Naive thymus-derived CD4-positive, alpha-beta T cell (primary cell): ENCODE measurements at regions not wholly inside any gene's neighbourhood (a gene's known extent, or its start where the extent isn't known, plus 50 kb on each side); places are given as distances from the start of the nearest gene placed in this dataset.
"Not testable (repeated sequence)": the region's sequence is repeated elsewhere in the genome, so short reads cannot be mapped to it uniquely, and the experiment has no call there.

Experiments used
- ATAC-seq: fragments of 150-1000 bp; cut with Tn5 transposase; 2 replicates; pipeline ENCODE4 v1.10.0; 2021; ENCODE audit warnings: mild to moderate bottlenecking, moderate library complexity
- CTCF ChIA-PET: fragments of 350-600 bp; sonication (Branson Sonifier 250); formaldehyde crosslinking; loops from one replicate; lab custom pipeline; 2021; ENCODE audit warnings: antibody characterized with exemption; lab: Charles Lee
- POLR2A ChIA-PET: fragments of 350-600 bp; sonication (Branson Sonifier 250); formaldehyde crosslinking; loops from one replicate; lab custom pipeline; 2021; ENCODE audit warnings: antibody characterized with exemption, inconsistent platforms; lab: Charles Lee
- DNase-seq, 9 donors: peaks; one replicate each; pipeline versions ENCODE4 v3.0.0 to v3.0.0-alpha.2; 2020 to 2022; ENCODE audit warnings: mixed read lengths in 1 of 9
- H3K27ac ChIP-seq: one replicate; pipeline ENCODE4 v1.7.0; 2013; ENCODE audit warnings: mild to moderate bottlenecking, low read depth, low read length, moderate library complexity
- H3K27me3 ChIP-seq, 2 donors: one replicate each; pipeline ENCODE4 v1.7.0; 2013; ENCODE audit warnings: low read length in 2 of 2, mild to moderate bottlenecking in 2 of 2, moderate library complexity in 2 of 2; ENCODE audit not compliant: control insufficient read depth in 2 of 2, insufficient read depth in 2 of 2
- H3K36me3 ChIP-seq, 3 experiments: 1 replicate in 2 of 3; 2 replicates in 1 of 3; pipeline ENCODE4 v1.7.0; 2013; ENCODE audit warnings: low read length in 3 of 3, mild to moderate bottlenecking in 3 of 3, moderate library complexity in 1 of 3; ENCODE audit not compliant: insufficient read depth in 3 of 3, control insufficient read depth in 2 of 3
- H3K4me1 ChIP-seq, 2 donors: one replicate each; pipeline ENCODE4 v1.7.0; 2013; ENCODE audit warnings: low read length in 2 of 2, mild to moderate bottlenecking in 2 of 2, moderate library complexity in 1 of 2; ENCODE audit not compliant: control insufficient read depth in 2 of 2, insufficient read depth in 2 of 2
- H3K4me3 ChIP-seq: 2 replicates; pipeline ENCODE4 v1.7.0; 2013; ENCODE audit warnings: mild to moderate bottlenecking, low read length
- H3K9me3 ChIP-seq, 3 experiments: 1 replicate in 2 of 3; 2 replicates in 1 of 3; pipeline ENCODE4 v1.7.0; 2013; ENCODE audit warnings: low read length in 3 of 3; ENCODE audit not compliant: control insufficient read depth in 2 of 3
- H3K27ac Mint-ChIP-seq, 9 donors: one replicate each; pipeline ENCODE4 v1.8.0; 2020 to 2022; ENCODE audit warnings: mixed read lengths in 9 of 9, mild to moderate bottlenecking in 8 of 9, moderate library complexity in 5 of 9, inconsistent platforms in 2 of 9
- H3K27me3 Mint-ChIP-seq, 5 donors: one replicate each; pipeline ENCODE4 v1.8.0; 2021 to 2022; ENCODE audit warnings: mixed read lengths in 5 of 5, mild to moderate bottlenecking in 1 of 5
- H3K36me3 Mint-ChIP-seq, 5 donors: one replicate each; pipeline ENCODE4 v1.8.0; 2020 to 2022; ENCODE audit warnings: mixed read lengths in 5 of 5, mild to moderate bottlenecking in 3 of 5, inconsistent platforms in 1 of 5
- H3K4me1 Mint-ChIP-seq, 7 donors: one replicate each; pipeline ENCODE4 v1.8.0; 2020 to 2022; ENCODE audit warnings: mixed read lengths in 7 of 7, mild to moderate bottlenecking in 3 of 7, inconsistent platforms in 1 of 7
- H3K4me3 Mint-ChIP-seq, 10 donors: one replicate each; pipeline ENCODE4 v1.8.0; 2020 to 2022; ENCODE audit warnings: mild to moderate bottlenecking in 10 of 10, mixed read lengths in 10 of 10, moderate library complexity in 6 of 10, inconsistent platforms in 2 of 10
- H3K9me3 Mint-ChIP-seq, 11 donors: one replicate each; pipeline ENCODE4 v1.8.0; 2020 to 2022; ENCODE audit warnings: mixed read lengths in 11 of 11, mild to moderate bottlenecking in 4 of 11, inconsistent platforms in 1 of 11, moderate library complexity in 1 of 11
- intact Hi-C, 2 donors: fragments of 100-400 bp; cut with micrococcal nuclease; formaldehyde crosslinking; loops; one replicate each; pipeline ENCODE4 v1.15.1; 2023

GRCh38 chr3:144499001-144499930, 527.6 kb downstream of the DIPK2A start:
- Mint-ChIP-seq H3K4me1 (no peaks in the 10 kb centered on the region), H3K4me3 (no peak overlapping the region), H3K9me3 (peaks cover 0 to 5% (median 0%) of the 10 kb centered on the region in 11 donors), H3K27ac (no peak overlapping the region), H3K36me3 (no peaks in the 10 kb centered on the region), H3K27me3 (no peaks in the 10 kb centered on the region)
- Histone ChIP-seq H3K4me3 (no peak overlapping the region), H3K9me3 (no peaks in the 10 kb centered on the region), H3K27ac (no peak overlapping the region), H3K4me1 (no peaks in the 10 kb centered on the region), H3K27me3 (no peaks in the 10 kb centered on the region), H3K36me3 (no peaks in the 10 kb centered on the region)
- ATAC-seq (no peak), DNase-seq (no peak)
- intact Hi-C loops, result no loop called here
- ChIA-PET POLR2A (no interaction called here), CTCF (no interaction called here)

GRCh38 chr3:144501467-144501866, 529.8 kb downstream of the DIPK2A start:
- DNase-seq, result no peak
- H3K27me3 Mint-ChIP-seq, result no peaks in the 10 kb centered on the region

GRCh38 chr3:144502402-144502801, 530.8 kb downstream of the DIPK2A start:
- intact Hi-C loops, result no loop called here
- H3K27ac Mint-ChIP-seq, result no peak overlapping the region
- H3K9me3 Mint-ChIP-seq, result no peaks in the 10 kb centered on the region
- no peak for ATAC-seq
- POLR2A ChIA-PET, result no interaction called here
- Histone ChIP-seq H3K27ac (no peak overlapping the region), H3K36me3 (no peaks in the 10 kb centered on the region), H3K9me3 (no peaks in the 10 kb centered on the region), H3K4me1 (no peaks in the 10 kb centered on the region), H3K27me3 (no peaks in the 10 kb centered on the region), H3K4me3 (no peak overlapping the region)
- no peaks in the 10 kb centered on the region for H3K27me3 Mint-ChIP-seq
- no peaks in the 10 kb centered on the region for H3K36me3 Mint-ChIP-seq
- H3K4me3 Mint-ChIP-seq, result no peak overlapping the region
- CTCF ChIA-PET, result no interaction called here
- H3K4me1 Mint-ChIP-seq, result no peaks in the 10 kb centered on the region
- DNase-seq, result no peak

More at GRCh38 chr3:144501467-144501866, 529.8 kb downstream of the DIPK2A start:
- POLR2A ChIA-PET, result no interaction called here
- no peaks in the 10 kb centered on the region for H3K36me3 ChIP-seq
- H3K9me3 ChIP-seq, result no peaks in the 10 kb centered on the region
- no peak for ATAC-seq
- no peaks in the 10 kb centered on the region for H3K27me3 ChIP-seq
- Mint-ChIP-seq H3K36me3 (no peaks in the 10 kb centered on the region), H3K4me1 (no peaks in the 10 kb centered on the region), H3K27ac (no peak overlapping the region), H3K9me3 (no peaks in the 10 kb centered on the region), H3K4me3 (no peak overlapping the region)
- H3K4me3 ChIP-seq, result no peak overlapping the region
- CTCF ChIA-PET, result no interaction called here
- intact Hi-C loops, result no loop called here
- no peak overlapping the region for H3K27ac ChIP-seq
- H3K4me1 ChIP-seq, result no peaks in the 10 kb centered on the region

DNA sequence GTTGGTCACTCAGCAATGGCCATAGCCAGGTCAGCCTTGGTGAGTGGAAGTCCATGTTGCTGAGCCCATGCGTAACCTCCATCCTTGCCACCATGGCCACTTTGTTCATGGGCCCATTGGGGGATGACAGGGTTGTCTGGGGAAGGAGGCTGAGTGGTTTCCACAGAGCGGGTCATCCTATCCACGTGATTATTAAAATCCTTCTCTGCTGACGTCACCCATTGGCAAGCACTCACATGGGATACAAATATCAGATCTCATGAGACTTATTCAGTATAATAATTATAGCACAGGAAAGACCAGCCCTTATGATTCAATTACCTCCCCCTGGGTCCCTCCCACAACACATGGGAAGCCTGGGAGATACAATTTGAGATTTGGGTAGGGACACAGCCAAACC, 534.8 kb downstream of the DIPK2A start:
- H3K4me3 ChIP-seq, intact Hi-C loops, H3K27me3 Mint-ChIP-seq, H3K4me1 ChIP-seq, CTCF ChIA-PET, POLR2A ChIA-PET, H3K27ac Mint-ChIP-seq, H3K36me3 ChIP-seq, DNase-seq, H3K27ac ChIP-seq, ATAC-seq, H3K9me3 ChIP-seq, H3K36me3 Mint-ChIP-seq, H3K4me1 Mint-ChIP-seq, H3K4me3 Mint-ChIP-seq, H3K27me3 ChIP-seq, H3K9me3 Mint-ChIP-seq: not testable (repeated sequence)

DNA sequence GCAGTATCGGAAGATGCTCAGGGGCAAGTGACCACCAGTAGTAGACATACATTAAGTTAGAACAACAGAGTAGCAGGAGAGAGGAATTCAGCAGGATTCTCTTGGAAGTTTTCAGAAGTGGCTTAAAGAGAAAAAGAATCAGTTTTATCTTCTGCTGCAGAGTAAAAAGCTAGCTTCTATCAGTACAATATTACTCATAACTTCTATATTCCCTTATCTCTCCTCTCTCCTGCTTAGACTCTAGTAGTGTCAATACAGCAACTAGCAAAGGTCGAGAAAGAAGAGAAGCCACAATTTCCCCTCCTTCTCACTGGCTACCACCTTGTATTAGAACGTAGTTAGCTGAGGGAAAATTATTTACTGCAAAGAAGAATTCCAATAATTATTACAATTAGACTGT, 539.7 kb downstream of the DIPK2A start:
- Histone ChIP-seq H3K4me3 (no peak overlapping the region), H3K27ac (no peak overlapping the region), H3K27me3 (no peaks in the 10 kb centered on the region), H3K9me3 (no peaks in the 10 kb centered on the region), H3K36me3 (no peaks in the 10 kb centered on the region), H3K4me1 (no peaks in the 10 kb centered on the region)
- intact Hi-C loops, result no loop called here
- ChIA-PET CTCF (no interaction called here), POLR2A (no interaction called here)
- Mint-ChIP-seq H3K9me3 (peaks cover 0 to 7% (median 0%) of the 10 kb centered on the region in 11 donors), H3K36me3 (no peaks in the 10 kb centered on the region), H3K4me3 (no peak overlapping the region), H3K27me3 (peaks cover 0 to 5% (median 0%) of the 10 kb centered on the region in 5 donors), H3K27ac (no peak overlapping the region), H3K4me1 (no peaks in the 10 kb centered on the region)
- ATAC-seq, result no peak
- DNase-seq, result no peak

GRCh38 chr3:144516026-144516425, 544.4 kb downstream of the DIPK2A start:
- H3K27ac Mint-ChIP-seq, result no peak overlapping the region
- peaks cover 0 to 7% (median 0%) of the 10 kb centered on the region in 11 donors for H3K9me3 Mint-ChIP-seq

DNA sequence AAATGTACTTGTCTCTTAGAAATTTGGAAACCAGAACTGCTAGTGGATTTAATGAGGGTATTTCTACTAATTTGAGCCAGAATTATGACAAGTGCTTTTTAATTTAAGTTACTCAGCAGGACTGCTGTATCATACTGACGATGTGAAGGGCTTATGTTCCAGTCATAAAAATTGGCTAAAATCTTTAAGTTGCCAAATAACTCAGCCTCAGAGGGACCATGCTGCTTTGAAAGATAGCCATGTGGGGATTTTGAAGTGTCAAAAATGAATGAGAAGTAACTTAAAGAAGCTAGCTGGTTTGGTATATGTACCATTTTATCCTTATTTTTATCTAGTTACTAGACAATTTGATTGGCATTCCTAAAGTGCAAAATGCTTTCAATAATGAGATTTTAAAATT, 545.0 kb downstream of the DIPK2A start:
- Mint-ChIP-seq H3K4me3 (no peak overlapping the region), H3K4me1 (no peaks in the 10 kb centered on the region), H3K27me3 (peaks cover 0 to 17% (median 6%) of the 10 kb centered on the region in 5 donors), H3K36me3 (no peaks in the 10 kb centered on the region), H3K9me3 (peaks cover 0 to 7% (median 0%) of the 10 kb centered on the region in 11 donors), H3K27ac (no peak overlapping the region)
- Histone ChIP-seq H3K27ac (no peak overlapping the region), H3K36me3 (no peaks in the 10 kb centered on the region), H3K4me1 (no peaks in the 10 kb centered on the region), H3K9me3 (no peaks in the 10 kb centered on the region), H3K4me3 (no peak overlapping the region), H3K27me3 (no peaks in the 10 kb centered on the region)
- POLR2A ChIA-PET, result no interaction called here
- CTCF ChIA-PET, result no interaction called here
- DNase-seq (no peak), ATAC-seq (no peak)
- intact Hi-C loops, result no loop called here

More at GRCh38 chr3:144516026-144516425, 544.4 kb downstream of the DIPK2A start:
- Histone ChIP-seq H3K4me3 (no peak overlapping the region), H3K27me3 (no peaks in the 10 kb centered on the region), H3K27ac (no peak overlapping the region), H3K36me3 (no peaks in the 10 kb centered on the region), H3K4me1 (no peaks in the 10 kb centered on the region), H3K9me3 (no peaks in the 10 kb centered on the region)
- Mint-ChIP-seq H3K4me1 (no peaks in the 10 kb centered on the region), H3K36me3 (no peaks in the 10 kb centered on the region), H3K4me3 (no peak overlapping the region), H3K27me3 (peaks cover 0 to 17% (median 6%) of the 10 kb centered on the region in 5 donors)
- DNase-seq (no peak), ATAC-seq (no peak)
- ChIA-PET CTCF (no interaction called here), POLR2A (no interaction called here)
- intact Hi-C loops, result no loop called here
